PC-9 (cell line): ENCODE measurements at regions not wholly inside any gene's neighbourhood (a gene's known extent, or its start where the extent isn't known, plus 50 kb on each side); places are given as distances from the start of the nearest gene placed in this dataset.

Experiments
- BruUV-seq: library from RNA; stranded (reverse); fragments of 400-500 nt; replicated peaks from 2 replicates; lab custom pipeline; 2021; lab: Mats Ljungman, UMichigan
- CTCF ChIA-PET: fragments of 300-600 bp; sonication (Branson Sonifier 250); formaldehyde crosslinking; loops from one replicate; lab custom pipeline; 2022; ENCODE audit warnings: antibody characterized with exemption; lab: Charles Lee
- POLR2A ChIA-PET: fragments of 300-600 bp; sonication (Branson Sonifier 250); formaldehyde crosslinking; loops from one replicate; lab custom pipeline; 2022; ENCODE audit warnings: antibody characterized with exemption; ENCODE audit not compliant: unreplicated experiment; lab: Charles Lee
- DNase-seq, 2 experiments: peaks; one replicate each; pipeline versions ENCODE4 v3.0.0 to v3.0.0-alpha.2; 2015 to 2022; ENCODE audit warnings: mixed read lengths in 1 of 2
- H2AFZ ChIP-seq: fragments of 200-600 bp; sonication (generic); 2 replicates; pipeline ENCODE4 v1.8.1; 2017; ENCODE audit warnings: antibody characterized with exemption
- H3F3A ChIP-seq: fragments of 200-600 bp; sonication (generic); 2 replicates; pipeline ENCODE4 v1.8.1; 2017; ENCODE audit warnings: antibody characterized with exemption, mild to moderate bottlenecking, low read depth; ENCODE audit not compliant: insufficient read depth
- H3K27ac ChIP-seq: fragments of 200-600 bp; sonication (generic); 2 replicates; pipeline ENCODE4 v1.6.1; 2016; ENCODE audit warnings: mixed run types
- H3K27me3 ChIP-seq: fragments of 200-600 bp; sonication (generic); 2 replicates; pipeline ENCODE4 v1.6.1; 2016; ENCODE audit warnings: low read depth, mixed run types; ENCODE audit not compliant: insufficient read depth
- H3K36me3 ChIP-seq: fragments of 200-600 bp; sonication (generic); 2 replicates; pipeline ENCODE4 v1.6.1; 2016; ENCODE audit warnings: low read depth, mixed run types
- H3K4me1 ChIP-seq: fragments of 200-600 bp; sonication (generic); replicated peaks from 2 replicates; pipeline ENCODE4 v1.6.1; 2016; ENCODE audit warnings: mixed run types; ENCODE audit not compliant: insufficient read depth
- H3K4me2 ChIP-seq: fragments of 200-600 bp; sonication (generic); 2 replicates; pipeline ENCODE4 v1.6.1; 2017; ENCODE audit warnings: mixed run types
- H3K4me3 ChIP-seq: fragments of 200-600 bp; sonication (generic); 2 replicates; pipeline ENCODE4 v1.6.1; 2016; ENCODE audit warnings: mixed run types
- H3K79me2 ChIP-seq: fragments of 200-600 bp; sonication (generic); 2 replicates; pipeline ENCODE4 v1.6.1; 2017; ENCODE audit warnings: low read depth, mixed run types
- H3K9me2 ChIP-seq: fragments of 200-600 bp; sonication (generic); 2 replicates; pipeline ENCODE4 v1.8.1; 2017; ENCODE audit warnings: mild to moderate bottlenecking; ENCODE audit not compliant: insufficient read depth
- H3K9me3 ChIP-seq: fragments of 200-600 bp; sonication (generic); 2 replicates; pipeline ENCODE4 v1.8.1; 2016; ENCODE audit warnings: low read depth; ENCODE audit not compliant: insufficient read depth
- H4K20me1 ChIP-seq: fragments of 200-600 bp; sonication (generic); 2 replicates; pipeline ENCODE4 v1.8.1; 2017; ENCODE audit not compliant: insufficient read depth
- EZH2 ChIP-seq: fragments of 200-600 bp; sonication (generic); IDR thresholded peaks from 2 replicates; pipeline ENCODE4 v1.8.0; 2017; ENCODE audit warnings: antibody characterized with exemption, low read depth
- intact Hi-C: fragments of 100-400 bp; cut with micrococcal nuclease; formaldehyde crosslinking; loops from one replicate; pipeline ENCODE4 v1.10.0; 2022; ENCODE audit not compliant: unreplicated experiment
- TF ChIP-seq, protein P1 (sequence below): fragments of 200-600 bp; sonication (generic); conservative IDR thresholded peaks from 2 replicates; pipeline ENCODE4 v1.6.1; 2017; ENCODE audit warnings: mixed run types, antibody characterized with exemption, mild to moderate bottlenecking, moderate library complexity

DNA sequence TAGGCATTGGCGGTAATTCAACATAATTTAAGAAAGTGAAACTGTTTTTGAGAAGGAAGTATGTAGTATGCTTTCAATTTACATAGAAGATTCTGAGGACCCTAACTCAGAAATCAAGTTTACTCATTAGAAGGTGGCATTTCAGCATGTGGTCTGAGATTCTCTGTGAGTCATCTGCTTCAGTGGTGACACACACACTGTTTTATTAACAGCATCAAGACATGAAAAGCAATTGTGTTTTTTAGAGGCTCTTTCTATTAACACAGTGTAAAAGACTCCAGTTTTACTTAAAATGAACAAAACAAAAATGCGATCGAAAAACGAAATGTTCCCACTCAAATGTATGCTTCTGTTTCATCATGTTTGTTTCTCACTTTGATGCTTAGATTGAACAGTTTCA, 802.1 kb upstream of the SLITRK6 start:
- Histone ChIP-seq H3K4me2 (no peak overlapping the region), H3K4me1 (no peaks in the 10 kb centered on the region)
- CTCF ChIA-PET = no interaction called here

DNA sequence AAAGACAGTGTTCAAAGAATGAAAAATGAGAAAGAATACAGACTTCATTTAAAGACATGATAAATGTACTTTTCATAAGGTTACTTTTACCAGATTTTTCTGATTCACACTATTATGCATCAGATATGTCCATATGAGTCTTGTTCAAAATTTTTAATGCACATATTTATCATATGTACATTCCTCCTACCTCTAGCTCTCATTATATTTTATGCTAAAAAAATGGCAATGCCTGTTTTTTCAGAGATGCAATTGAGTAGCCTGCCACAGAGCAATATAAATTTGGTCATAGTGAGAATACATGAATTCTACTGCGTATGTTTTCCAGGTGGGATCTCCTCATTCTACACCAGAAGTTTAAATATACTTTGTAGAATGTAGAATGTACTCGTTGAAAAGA, 807.0 kb upstream of the SLITRK6 start:
- DNase-seq = no peak
- no TSS peak for BruUV-seq
- no peaks in the 10 kb centered on the region for H3K4me1 ChIP-seq
- CTCF ChIA-PET = no interaction called here
- no peaks in the 10 kb centered on the region for H4K20me1 ChIP-seq
- H3K79me2 ChIP-seq = no peaks in the 10 kb centered on the region
- H3K4me3 ChIP-seq = no peak overlapping the region
- TF ChIP-seq, protein P1, sequence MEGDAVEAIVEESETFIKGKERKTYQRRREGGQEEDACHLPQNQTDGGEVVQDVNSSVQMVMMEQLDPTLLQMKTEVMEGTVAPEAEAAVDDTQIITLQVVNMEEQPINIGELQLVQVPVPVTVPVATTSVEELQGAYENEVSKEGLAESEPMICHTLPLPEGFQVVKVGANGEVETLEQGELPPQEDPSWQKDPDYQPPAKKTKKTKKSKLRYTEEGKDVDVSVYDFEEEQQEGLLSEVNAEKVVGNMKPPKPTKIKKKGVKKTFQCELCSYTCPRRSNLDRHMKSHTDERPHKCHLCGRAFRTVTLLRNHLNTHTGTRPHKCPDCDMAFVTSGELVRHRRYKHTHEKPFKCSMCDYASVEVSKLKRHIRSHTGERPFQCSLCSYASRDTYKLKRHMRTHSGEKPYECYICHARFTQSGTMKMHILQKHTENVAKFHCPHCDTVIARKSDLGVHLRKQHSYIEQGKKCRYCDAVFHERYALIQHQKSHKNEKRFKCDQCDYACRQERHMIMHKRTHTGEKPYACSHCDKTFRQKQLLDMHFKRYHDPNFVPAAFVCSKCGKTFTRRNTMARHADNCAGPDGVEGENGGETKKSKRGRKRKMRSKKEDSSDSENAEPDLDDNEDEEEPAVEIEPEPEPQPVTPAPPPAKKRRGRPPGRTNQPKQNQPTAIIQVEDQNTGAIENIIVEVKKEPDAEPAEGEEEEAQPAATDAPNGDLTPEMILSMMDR = no peak
- TF ChIP-seq EZH2 = no peak
- no peaks in the 10 kb centered on the region for H3K36me3 ChIP-seq
- no peaks in the 10 kb centered on the region for H3K9me3 ChIP-seq
- no peak overlapping the region for H3K27ac ChIP-seq
- no peaks in the 10 kb centered on the region for H3K27me3 ChIP-seq
- intact Hi-C loops = no loop called here
- H3F3A ChIP-seq = no peaks in the 10 kb centered on the region
- POLR2A ChIA-PET = no interaction called here
- no peak overlapping the region for H2AFZ ChIP-seq
- no peak overlapping the region for H3K4me2 ChIP-seq
- no peaks in the 10 kb centered on the region for H3K9me2 ChIP-seq

More for the DNA sequence above, 802.1 kb upstream of the SLITRK6 start:
- H3K27me3 ChIP-seq = no peaks in the 10 kb centered on the region
- H3F3A ChIP-seq = no peaks in the 10 kb centered on the region
- TF ChIP-seq, protein P1 = no peak
- TF ChIP-seq EZH2 = no peak
- no peaks in the 10 kb centered on the region for H3K9me3 ChIP-seq
- H2AFZ ChIP-seq = no peak overlapping the region
- no peaks in the 10 kb centered on the region for H3K9me2 ChIP-seq
- no peaks in the 10 kb centered on the region for H3K36me3 ChIP-seq
- H4K20me1 ChIP-seq = no peaks in the 10 kb centered on the region
- POLR2A ChIA-PET = no interaction called here
- H3K79me2 ChIP-seq = no peaks in the 10 kb centered on the region
- H3K4me3 ChIP-seq = no peak overlapping the region
- intact Hi-C loops = no loop called here
- H3K27ac ChIP-seq = no peak overlapping the region
- no peak for DNase-seq
- BruUV-seq = no TSS peak

DNA sequence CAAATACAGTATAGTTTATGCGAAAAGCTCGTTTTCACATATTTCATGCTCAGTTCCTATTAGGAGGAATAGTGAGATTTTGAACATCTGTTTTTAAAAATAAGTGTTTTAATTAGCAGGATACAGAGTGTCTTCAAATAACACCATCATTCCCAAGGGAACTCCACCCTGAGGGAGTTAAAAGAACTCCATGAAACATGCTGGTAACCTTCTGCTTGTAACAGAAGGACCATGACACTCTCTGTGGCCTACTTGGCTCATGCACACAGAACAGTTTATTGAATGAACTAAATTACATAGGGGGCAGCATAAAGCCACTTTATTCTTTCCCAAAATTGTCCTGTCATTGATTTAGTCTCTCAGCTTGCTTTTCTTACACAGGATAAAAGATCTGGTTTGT, 809.5 kb upstream of the SLITRK6 start:
- H3K9me3 ChIP-seq = no peaks in the 10 kb centered on the region
- no peaks in the 10 kb centered on the region for H3K4me1 ChIP-seq
- H3K9me2 ChIP-seq = no peaks in the 10 kb centered on the region; the same call in 1 of the 2 replicates
- no peaks in the 10 kb centered on the region for H3K36me3 ChIP-seq
- ChIA-PET CTCF (no interaction called here), POLR2A (no interaction called here)
- H3K4me3 ChIP-seq = no peak overlapping the region
- no peaks in the 10 kb centered on the region for H3K79me2 ChIP-seq
- intact Hi-C loops = no loop called here
- no peak overlapping the region for H2AFZ ChIP-seq
- no peaks in the 10 kb centered on the region for H3K27me3 ChIP-seq
- no peak overlapping the region for H3K27ac ChIP-seq
- DNase-seq = no peak
- TF ChIP-seq, protein P1 = no peak
- no peak for TF ChIP-seq EZH2
- no peak overlapping the region for H3K4me2 ChIP-seq
- H3F3A ChIP-seq = no peaks in the 10 kb centered on the region
- H4K20me1 ChIP-seq = 0 out of 2 replicates have a peak, but pooled peaks cover 4% of the 10 kb centered on the region
- no TSS peak for BruUV-seq
